ENCODE measurements at regions not wholly inside any gene's neighbourhood (a gene's known extent, or its start where the extent isn't known, plus 50 kb on each side); places are given as distances from the start of the nearest gene placed in this dataset.

GRCh38 chr3:180546863-180547262, 55.1 kb upstream of the TTC14 start:
- TF ChIP-seq EZH2 (IDR thresholded peaks at IDR 0.05; ENCODE audit: insufficient read depth, poor library complexity, severe bottlenecking) (no peak), EZH2phosphoT487 (IDR thresholded peaks at IDR 0.05; ENCODE audit: insufficient read depth, low read depth) (no peak)
